ENCODE measurements at regions not wholly inside any gene's neighbourhood (a gene's known extent, or its start where the extent isn't known, plus 50 kb on each side); places are given as distances from the start of the nearest gene placed in this dataset.
"Not testable (repeated sequence)": the region's sequence is repeated elsewhere in the genome, so short reads cannot be mapped to it uniquely, and the experiment has no call there.

DNA sequence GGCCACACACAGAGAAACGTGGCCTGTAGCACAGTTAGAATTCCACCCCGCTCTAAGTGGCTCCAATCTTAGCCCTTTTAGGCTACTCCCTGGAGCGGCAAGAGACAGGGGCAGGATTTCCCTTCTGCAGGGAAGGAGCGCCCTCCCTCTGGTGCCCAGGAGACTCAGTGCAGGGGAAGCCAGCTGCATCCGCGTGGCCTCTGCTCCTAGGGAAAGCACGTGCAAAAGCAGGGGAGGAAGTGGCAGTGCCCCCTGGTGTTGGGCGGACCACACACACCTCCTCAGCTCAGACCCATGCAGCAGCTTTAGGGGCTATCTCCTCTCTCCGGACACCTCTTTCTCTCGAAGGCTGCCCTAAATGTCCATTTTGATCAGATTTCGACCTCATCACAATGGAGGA, 50.0 kb downstream of the SPRING1 start:
- DNase-seq, result peak; percentile 68 to 77 (median 72)

DNA sequence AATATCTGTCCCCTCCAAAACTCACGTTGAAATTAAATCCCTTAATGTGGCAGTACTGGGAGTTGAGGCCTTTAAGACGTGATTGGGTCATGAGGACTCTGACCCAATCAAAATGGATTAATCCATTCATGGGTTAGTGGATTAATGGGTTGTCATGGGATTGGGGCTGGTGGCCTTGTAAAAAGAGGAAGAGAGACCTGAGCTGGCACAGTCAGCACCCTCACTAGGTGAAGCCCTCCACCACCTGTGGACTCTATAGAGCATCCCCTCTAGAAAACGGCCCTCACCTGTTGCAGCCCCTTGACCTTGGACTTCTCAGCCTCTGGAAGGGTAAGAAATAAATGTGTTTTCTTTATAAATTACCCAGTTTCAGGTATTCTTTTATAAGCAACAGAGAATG, 53.0 kb downstream of the SPRING1 start:
- no peak for DNase-seq

DNA sequence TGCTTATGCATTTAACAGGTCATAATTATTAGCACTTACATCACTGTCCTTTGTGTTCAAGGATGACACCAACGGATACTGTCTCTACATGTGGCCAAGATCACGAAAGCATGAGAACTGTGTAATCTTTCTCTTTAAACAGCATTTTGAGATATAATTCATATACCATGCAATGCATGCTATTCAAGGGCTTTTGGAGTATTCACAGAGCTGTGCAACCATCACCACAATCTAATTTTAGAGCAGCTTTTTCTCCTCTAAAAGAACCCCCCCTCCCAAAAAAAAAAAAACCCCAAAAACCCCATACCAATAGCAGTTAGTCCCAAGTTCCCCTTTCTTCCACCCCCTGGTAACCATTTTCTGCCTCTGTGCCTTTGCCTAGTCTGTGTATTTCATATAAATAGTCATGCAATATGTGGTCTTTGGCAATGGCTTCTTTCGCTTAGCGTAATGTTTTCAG, 60.6 kb downstream of the SPRING1 start:
- peak; percentile 86 to 95 (median 92) for DNase-seq

DNA sequence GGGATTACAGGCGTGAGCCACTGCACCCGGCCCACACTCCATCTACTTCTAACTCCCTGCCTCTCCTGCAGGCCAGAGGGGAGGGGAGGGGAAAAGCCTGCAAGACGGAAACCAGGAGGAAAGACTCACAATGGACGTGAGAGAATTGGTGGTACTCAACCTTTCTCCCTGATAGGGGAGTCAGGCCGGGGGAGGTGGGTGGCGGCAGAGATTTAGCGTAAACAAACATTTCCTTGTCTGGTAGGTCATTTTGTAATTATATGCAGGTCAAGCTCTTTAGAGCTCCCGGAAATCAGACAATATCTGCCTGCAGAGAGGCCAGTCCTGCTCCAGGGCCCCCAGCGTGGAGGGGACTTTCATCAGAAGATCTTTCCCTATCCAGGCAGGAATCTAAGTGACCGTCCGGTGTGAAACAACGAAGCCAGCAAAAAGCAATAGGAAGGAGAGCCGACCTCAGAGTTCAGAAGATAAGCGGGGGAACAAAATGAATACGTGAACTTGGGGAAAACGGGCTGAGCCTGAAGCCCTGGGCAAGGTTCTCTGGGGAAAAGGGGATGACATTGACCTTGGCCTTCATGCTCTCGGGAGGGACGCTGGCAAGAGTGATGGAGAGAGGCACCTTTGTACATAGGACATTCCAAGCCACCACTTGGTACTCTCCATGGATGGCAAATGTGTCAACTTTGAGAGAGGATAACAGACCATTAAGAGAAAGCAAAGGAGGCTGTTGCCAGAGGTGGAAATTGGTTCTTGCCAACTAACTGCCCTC, 62.3 kb downstream of the SPRING1 start:
- no peak for DNase-seq

DNA sequence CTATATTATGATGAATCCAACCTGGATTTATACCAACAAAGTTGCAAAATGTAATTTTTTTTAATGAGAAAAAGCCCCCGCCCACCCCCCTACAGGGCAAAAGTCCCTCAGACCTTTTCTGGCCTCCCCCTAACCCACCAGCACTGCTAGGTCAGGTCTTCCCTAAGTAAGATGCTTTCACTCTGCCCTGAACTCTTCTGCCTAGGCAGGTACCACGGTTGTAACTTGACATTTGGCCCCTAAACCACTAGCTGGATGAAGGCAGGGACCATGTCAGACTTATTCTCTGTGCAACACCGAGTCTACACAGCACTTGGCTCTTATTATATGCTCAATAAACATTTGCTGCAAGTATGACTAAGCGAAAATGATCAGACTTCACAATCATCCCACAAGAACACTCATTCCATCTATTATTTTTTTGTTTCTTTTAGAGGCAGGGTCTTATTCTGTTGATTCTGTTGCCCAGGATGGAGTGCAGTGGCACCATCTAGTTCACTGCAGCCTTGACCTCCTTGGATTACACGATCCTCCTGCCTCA, 63.2 kb downstream of the SPRING1 start:
- peak in 2 of 3 donors; percentile 46 to 59 for DNase-seq

DNA sequence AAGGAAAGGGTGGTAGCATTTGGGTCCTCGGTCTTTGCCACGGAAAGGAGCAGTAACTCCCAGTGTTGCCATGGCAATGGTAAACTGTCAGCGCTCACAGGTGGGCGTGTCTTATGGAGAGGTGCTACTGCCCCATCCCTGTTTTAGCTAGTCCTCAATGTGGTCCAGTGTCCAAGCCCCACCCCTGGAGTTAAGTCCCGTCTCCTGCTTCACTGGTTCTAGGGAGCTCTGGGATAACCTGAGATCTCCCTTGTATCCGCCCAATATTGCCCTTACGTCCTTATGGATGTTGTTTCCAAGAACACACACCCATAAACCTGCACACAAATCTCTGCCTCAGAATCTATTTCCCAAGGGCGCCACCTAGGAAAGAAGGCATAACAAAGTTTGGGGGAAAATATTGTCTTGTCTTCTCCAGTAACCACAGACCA, 64.2 kb downstream of the SPRING1 start:
- DNase-seq, result no peak

DNA sequence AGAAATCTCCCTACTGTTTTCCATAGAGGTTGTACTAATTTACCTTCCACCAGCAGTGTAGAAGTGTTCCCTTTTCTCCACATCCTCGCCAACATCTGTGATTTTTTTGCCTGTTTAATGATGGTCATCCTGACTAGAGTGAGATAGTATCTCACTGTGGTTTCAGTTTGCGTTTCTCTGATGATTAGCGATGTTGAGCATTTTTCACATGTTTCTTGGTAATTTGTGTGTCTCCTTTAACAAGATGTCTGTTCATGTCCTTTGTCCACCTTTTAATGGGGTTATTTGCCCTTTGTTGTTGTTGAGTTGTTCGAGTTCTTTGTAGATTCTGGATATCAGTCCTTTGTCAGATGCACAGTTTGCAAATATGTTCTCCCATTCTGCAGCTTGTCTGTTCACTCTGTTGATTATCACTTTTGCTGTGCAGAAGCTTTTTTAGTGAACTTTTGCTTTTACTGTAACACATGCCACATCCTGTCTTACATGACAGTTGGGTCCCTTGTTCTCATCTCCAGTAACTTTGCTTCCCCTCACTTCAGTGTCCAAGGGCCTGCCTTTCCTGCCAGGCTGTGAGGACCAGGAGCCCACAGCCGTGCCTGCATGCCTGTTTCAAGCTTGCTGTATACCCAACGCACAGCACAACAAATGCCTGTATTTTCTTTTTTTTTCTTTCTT, 64.9 kb downstream of the SPRING1 start:
- DNase-seq, result peak in 1 of 3 donors; percentile 34

DNA sequence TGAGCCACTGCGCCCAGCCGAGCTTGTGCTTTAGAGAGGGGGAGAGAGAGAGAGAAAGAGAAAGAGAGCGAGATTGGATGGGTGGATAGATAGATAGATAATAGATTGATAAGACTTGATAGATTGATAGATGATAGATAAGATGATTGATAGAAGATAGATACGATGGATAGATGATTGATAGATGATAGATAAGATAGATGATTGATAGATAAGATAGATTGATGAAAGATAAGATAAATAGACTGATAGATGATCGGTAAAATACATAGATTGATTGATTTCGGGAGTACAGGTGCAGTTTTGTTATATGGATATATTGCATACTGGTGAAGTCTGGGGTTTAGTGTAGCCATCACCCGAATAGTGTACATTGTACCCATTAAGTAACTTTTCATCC, 65.9 kb downstream of the SPRING1 start:
- DNase-seq, result no peak

DNA sequence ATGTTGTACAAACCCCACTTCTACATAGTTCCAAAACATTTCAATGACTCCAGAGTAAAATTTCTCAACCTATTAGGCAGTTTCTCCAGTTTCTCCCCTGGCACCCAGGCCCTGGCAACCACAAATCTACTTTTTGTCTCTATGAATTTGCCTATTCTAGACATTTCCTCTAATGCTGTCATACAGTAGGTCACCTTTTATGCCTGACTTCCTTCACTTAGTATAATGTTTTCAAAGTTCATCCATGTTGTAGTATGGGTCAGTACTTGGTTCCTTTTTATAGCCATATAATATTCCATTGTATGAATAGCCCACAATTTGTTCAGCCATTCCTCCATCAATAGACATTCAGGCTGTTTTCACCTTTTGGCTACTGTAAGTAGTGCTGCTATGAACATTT, 67.0 kb downstream of the SPRING1 start:
- no peak for DNase-seq

DNA sequence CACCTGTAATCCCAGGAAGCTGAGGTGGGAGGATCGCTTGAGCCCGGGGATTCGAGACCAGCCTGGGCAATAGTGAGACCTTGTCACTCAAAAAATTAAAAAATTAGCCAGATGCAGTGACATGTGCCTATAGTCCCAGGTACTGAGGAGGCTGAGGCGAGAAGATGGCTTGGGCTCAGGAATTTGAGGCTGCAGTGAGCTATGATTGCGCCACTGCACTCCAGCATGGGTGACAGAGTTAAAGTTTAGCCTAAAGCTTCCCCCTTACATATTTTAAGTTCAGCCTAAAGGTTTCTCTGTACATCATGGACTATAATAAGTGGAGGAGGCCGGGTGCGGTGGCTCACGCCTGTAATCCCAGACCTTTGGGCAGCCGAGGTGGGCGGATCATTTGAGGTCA, 70.1 kb downstream of the SPRING1 start:
- no peak for DNase-seq

DNA sequence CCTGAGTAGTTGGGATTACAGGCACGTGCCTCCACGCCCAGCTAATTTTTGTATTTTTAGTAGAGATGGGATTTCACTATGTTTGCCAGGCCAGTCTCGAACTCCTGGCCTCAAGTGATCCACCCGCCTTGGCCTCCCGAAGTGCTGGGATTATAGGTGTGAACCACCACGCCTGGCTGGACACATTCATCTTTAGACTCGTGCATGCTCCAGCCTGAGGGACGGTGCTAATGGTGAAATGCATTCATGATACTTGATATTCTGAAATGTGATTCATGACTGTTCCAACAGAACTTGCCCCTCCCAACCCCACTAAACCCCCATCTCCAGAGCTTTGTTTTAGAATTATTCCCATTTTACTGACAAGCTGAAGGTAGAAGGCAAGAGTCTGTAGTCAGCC, 71.0 kb downstream of the SPRING1 start:
- not testable (repeated sequence) for DNase-seq

DNA sequence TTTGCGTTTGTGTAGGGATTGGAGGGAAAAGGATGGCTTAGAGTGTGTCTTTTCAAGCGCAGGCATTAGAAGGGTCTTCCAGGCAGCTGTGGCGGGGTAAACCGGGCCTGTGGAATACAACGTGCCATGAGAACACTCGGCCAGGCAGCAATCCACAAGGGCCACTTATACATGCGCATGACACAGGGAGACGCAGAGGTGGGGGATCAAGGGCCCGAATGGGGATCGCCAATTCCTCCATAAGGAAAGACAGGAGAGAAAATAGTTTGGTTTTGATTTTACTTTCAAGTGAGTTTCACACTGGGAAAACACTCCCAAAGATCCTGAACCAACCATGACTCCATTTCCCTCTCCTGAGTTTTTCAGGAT, 71.6 kb downstream of the SPRING1 start:
- DNase-seq, result no peak

DNA sequence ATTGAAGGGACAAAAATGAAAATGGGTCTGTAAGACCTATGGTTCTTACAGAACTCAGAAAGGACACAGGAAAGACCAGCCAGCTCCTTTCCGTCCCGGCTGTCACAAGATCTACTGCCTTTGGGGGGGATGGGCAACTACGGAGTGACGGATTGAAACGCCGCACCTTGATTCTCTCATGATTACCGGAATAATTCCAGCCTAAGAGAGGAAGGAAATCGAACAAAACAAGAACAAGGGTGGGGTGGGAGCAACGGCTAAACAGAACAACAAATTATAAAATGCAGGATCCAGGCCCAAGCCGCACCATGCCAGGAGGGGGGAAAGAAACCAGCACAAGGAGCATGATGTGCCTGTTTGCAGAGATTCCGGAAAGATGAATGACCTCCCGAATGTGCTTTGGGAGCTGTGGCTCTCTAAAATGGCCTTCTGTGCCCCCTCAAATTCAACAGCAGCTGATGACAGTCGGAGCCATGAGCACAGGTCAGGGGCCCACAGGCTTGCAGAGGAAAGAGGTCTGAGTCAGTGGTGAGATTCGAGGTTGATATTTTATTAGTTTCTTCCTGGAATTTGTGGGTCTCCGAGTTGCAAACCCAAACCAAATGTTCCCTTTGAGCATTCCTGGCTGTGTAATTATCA, 72.1 kb downstream of the SPRING1 start:
- DNase-seq, result no peak

DNA sequence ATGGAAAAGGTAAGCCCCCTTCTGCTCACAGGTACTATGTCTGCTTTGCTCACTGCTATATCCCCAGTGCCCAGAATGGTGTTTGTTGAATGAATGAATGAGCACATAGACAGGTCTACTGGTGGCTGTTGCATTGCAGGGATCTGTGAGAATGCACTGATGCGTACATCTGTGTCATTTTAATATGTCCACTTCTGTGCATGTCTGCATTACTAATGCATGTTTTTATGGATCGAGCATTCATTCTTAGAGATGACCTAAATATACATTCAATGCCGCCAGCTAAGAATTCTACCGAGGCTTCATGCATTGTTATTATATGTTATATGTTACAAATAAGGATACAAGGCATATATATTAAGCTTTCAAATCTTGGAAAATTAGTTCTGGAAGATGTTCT, 73.8 kb downstream of the SPRING1 start:
- DNase-seq, result no peak

DNA sequence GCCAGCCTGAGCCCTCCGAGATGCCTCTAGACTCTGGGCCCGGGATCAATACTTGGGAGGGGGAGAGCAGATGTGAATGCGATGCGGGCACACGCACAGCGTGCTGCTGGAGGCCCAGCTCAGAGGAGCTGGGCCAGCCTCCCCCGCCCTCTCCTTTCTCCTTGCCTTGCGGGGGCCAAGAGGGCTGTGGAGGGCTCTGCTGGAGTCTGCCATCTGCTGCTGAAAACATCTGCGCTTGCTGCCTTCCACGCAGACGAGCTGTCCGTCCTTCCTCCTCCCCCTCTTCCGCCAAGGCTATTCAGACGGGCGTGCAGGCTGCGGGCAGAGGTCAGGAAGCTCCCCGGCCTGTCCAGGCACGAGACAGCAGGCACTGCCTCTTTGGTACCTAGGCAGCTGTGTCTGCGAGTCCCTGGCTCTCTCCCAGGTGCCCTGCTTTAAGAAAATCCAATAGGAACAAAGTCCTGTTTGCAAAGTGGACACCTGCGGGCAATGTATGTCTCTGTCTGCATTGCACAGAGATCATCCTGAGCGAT, 75.2 kb downstream of the SPRING1 start:
- peak; percentile 26 to 61 (median 49) for DNase-seq

DNA sequence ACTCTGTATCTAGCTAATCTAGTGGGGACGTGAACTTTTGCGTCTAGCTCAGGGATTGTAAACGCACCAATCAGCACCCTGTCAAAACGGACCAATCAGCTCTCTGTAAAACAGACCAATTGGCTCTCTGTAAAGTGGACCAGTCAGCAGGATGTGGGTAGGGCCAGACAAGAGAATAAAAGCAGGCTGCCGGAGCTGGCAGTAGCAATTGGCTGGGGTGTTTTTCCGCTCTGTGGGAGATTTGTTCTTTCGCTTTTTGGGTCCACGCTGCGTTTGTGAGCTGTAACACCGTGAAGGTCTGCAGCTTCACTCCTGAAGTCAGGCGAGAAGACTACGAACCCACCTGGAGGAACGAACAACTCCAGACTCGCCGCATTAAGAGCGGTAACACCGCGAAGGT, 76.5 kb downstream of the SPRING1 start:
- no peak for DNase-seq

DNA sequence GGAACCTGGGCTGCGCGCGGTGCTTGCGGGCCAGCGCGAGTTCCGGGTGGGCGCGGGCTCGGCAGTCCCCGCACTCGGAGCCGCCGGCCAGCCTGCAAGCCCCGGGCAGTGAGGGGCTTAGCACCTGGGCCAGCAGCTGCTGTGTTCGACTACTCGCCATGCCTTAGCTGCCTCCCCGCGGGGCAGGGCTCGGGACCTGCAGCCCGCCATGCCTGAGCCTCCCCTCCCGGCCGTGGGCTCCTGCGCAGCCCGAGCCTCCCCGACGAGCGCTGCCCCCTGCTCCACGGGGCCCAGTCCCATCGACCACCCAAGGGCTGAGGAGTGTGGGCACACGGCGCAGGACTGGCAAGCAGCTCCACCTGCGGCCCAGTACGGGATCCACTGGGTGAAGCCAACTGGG, 77.1 kb downstream of the SPRING1 start:
- DNase-seq, result not testable (repeated sequence)

DNA sequence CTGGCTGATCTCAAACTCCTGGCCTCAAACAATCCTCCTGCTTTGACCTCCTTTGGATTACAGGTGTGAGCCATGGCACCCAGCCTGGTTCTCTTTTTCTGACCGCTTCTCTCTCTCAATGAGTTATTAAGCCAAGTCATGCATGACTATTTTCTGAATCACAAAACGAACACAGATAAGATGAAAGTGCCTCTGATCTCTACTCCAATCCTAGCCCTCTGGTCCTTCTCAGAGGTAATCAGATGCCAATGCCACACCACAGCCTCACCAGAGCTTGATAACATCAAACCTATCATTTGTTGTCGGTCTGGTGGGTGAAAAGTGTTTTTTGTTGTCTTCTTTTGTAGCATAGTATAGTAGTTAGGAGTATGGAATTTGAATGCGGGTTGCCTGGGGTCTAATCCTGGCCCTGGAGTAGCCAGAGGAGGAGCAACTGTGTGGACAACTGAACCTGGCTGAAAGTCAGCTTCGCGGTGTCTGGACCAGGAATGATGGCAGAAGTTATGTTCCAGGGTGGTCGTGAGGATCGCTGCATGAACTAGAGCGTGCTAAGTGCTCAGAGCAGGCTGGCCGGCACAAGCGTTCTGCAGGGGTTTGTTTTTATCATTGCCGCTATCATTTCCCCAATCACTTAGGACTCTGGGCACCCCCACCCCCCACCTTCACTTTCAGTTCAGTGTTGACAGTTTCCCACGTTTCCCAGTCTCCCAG, 77.9 kb downstream of the SPRING1 start:
- peak in 1 of 3 donors; percentile 10 for DNase-seq

DNA sequence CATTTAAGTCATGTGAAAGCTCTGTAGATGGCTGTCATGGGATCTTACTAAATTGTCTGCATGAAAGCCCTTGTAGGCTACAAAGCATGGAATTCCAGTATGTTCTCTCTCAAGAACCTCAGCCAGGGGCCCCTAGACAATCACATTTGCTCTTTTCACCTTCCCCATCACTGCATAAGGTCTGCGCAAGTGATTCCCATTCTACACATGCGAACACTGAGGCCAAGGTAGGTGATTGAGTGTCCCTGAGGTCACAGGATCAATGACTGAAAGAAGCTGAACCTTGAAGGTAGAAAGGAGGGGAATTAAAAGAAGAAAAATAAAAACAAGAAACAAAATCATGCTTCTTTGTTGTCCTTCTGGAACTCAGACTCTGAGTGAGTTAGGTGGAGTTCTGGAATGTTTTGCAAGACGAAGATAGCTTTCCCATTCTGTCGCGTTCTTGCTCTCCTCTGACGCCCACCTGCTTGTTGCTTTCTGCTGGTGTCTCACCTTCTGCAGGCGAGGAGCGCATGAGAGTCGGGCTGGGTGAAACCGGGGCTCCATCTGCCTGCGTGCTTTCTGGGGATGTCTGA, 79.9 kb downstream of the SPRING1 start:
- DNase-seq, result no peak

DNA sequence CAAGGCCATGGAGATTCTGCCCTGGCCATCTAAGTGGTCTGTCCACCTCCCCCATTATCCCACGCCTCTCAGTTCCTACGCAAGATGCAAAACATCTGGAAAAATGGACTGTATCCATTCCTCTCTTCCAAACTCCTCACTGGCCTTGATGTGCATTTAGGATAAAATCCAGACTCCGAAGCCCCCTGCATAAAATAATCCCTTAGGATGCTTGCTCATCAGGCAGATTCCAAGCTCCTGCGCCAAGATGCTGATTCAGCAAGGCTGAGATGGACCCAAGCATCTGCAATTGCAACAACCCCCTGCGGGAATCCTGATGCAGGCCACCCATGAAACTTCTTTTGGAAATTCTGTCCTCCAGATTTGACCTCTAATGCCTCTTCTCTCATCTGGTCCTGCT, 81.6 kb downstream of the SPRING1 start:
- DNase-seq, result no peak

DNA sequence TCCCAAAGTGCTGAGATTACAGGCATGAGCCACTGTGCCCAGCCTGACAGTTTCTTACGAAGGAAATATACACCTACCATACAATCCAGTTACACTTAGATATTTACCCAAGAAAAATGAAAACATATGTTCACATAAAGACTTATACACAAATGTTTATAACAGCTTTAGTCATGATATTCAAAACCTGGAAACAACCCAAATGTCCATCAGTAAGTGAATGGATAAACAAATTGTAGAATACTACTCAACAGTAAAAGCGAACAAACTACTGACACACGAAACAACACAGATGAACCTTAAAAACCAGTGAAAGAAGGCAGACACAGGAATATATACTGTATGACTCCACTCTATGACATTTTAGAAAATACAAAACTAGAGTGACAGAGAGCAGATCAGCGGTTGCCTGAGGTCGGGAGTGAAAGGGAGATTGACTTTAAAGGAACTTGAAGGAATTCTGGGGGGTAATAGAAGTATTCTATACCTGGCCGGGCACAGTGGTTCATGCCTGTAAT, 83.6 kb downstream of the SPRING1 start:
- no peak for DNase-seq

DNA sequence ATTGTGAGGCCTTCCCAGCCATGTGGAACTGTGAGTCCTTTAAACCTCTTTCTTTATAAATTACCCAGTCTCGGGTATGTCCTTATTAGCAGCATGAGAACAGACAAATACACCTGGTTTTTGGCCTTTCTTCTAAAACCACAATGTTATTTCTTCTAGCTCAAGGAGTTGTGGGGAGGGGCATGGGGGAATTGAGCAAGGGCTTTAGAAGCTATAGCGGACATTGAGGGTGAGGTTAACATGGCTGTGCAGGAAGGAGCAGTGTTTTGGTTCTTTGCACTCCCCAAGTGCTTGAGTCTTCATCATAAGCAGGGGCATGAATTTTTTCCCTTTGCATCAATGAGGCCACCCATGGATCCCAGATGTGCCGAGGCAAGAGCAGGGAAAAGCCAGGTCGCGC, 86.8 kb downstream of the SPRING1 start:
- no peak for DNase-seq

All from suppressor macrophage treated with lipopolysaccharide for 1 hour (primary cell).